HUES48 (cell line): ENCODE measurements at regions not wholly inside any gene's neighbourhood (a gene's known extent, or its start where the extent isn't known, plus 50 kb on each side); places are given as distances from the start of the nearest gene placed in this dataset.

Source experiments
- H3K27ac ChIP-seq: one replicate; pipeline ENCODE4 v1.7.0; 2013; ENCODE audit warnings: low read depth, low read length, inconsistent platforms
- H3K27me3 ChIP-seq: 2 replicates; pipeline ENCODE4 v1.6.1; 2013; ENCODE audit warnings: mild to moderate bottlenecking, low read length; ENCODE audit not compliant: control insufficient read depth, insufficient read depth
- H3K36me3 ChIP-seq: 2 replicates; pipeline ENCODE4 v1.6.1; 2013; ENCODE audit warnings: low read length; ENCODE audit not compliant: control insufficient read depth, insufficient read depth
- H3K4me1 ChIP-seq: 2 replicates; pipeline ENCODE4 v1.6.1; 2013; ENCODE audit warnings: mild to moderate bottlenecking, low read length; ENCODE audit not compliant: control insufficient read depth, insufficient read depth
- H3K4me3 ChIP-seq: 2 replicates; pipeline ENCODE4 v1.5.1; 2013; ENCODE audit warnings: mild to moderate bottlenecking, low read depth, low read length
- H3K9ac ChIP-seq: 2 replicates; pipeline ENCODE4 v1.6.1; 2013; ENCODE audit warnings: mild to moderate bottlenecking, low read depth, low read length, moderate library complexity
- H3K9me3 ChIP-seq: 2 replicates; pipeline ENCODE4 v1.6.1; 2013; ENCODE audit warnings: low read length; ENCODE audit not compliant: control insufficient read depth, insufficient read depth

GRCh38 chr7:41152179-41152678 lies 550.7 kb downstream of the INHBA start:
- no peaks in the 10 kb centered on the region for H3K4me1 ChIP-seq
- H3K27me3 ChIP-seq = no peaks in the 10 kb centered on the region
- no peaks in the 10 kb centered on the region for H3K9me3 ChIP-seq
- no peak overlapping the region for H3K9ac ChIP-seq
- H3K27ac ChIP-seq = no peak overlapping the region
- no peak overlapping the region for H3K4me3 ChIP-seq
- H3K36me3 ChIP-seq = no peaks in the 10 kb centered on the region

DNA sequence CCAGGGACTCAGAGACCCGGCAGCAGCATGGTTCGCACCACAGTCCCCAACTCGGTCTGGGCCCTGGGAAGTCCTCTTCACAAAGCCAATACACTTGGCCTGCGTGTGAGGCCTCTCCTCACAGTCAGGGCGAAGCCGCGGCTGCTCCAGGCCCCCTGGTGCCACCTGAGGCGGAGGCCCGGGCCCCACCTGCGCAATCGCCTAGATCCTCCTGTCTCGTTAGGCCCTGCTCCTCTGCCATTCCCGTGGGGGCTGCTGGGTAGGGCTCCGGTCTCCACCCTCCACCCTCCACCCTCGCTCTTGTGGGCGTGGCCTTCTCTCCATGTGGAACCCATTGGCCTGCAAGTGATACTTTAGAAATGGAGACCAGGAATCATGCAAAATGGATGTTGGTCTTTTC lies 553.3 kb downstream of the INHBA start:
- H3K4me3 ChIP-seq = no peak overlapping the region
- no peaks in the 10 kb centered on the region for H3K27me3 ChIP-seq
- H3K9me3 ChIP-seq = no peaks in the 10 kb centered on the region
- H3K4me1 ChIP-seq = no peaks in the 10 kb centered on the region
- no peak overlapping the region for H3K9ac ChIP-seq
- H3K36me3 ChIP-seq = no peaks in the 10 kb centered on the region
- no peak overlapping the region for H3K27ac ChIP-seq

- H3K4me3 ChIP-seq = no peak overlapping the region
- no peaks in the 10 kb centered on the region for H3K9me3 ChIP-seq
- H3K4me1 ChIP-seq = peaks cover 8% of the 10 kb centered on the region; the same call in 1 of the 2 replicates
- no peak overlapping the region for H3K27ac ChIP-seq
- no peak overlapping the region for H3K9ac ChIP-seq
- H3K27me3 ChIP-seq = no peaks in the 10 kb centered on the region
- no peaks in the 10 kb centered on the region for H3K36me3 ChIP-seq
Observed at GRCh38 chr7:41148521-41148951, 554.4 kb downstream of the INHBA start.

DNA sequence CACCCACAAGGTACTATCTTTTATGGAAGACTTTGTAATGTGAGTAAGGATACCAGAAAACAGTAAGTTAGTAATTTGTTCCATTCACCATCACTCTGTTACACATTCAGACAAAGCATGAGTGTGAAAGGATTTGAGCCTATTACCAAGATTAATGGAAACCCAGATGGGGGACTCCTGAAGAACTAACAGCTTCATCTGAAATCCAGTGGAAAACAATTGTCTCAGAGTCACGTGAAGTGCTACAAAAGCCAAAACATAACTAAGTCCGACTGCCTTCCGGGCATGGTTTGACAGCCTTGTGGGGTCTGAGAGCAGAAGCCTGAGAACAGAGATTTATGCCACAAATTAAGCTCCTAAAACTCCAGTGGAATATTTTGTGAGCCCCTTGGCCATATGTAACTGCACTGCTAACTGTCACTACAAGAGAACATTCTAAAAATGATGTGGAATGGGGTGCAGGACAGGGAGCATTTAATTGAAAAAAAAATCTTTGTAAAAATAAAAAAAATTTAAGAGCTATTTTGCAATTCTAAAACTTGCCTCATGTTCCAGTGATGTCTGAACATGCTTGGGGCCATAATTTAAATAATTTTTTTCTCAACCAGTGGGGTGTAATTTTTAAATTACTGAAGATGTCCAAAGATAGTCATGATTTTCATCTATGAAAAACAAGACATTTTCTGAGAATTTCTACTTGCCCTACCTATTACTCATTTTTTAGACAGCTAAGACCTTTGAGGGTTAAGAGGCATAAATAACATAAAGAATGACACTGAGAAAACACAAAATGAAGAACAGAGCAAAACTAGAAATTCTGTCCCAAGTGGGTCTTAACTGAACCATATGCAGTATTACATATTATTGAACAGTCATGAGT lies 555.0 kb downstream of the INHBA start:
- Histone ChIP-seq H3K9ac (no peak overlapping the region), H3K9me3 (no peaks in the 10 kb centered on the region), H3K36me3 (no peaks in the 10 kb centered on the region), H3K4me3 (no peak overlapping the region), H3K27me3 (no peaks in the 10 kb centered on the region), H3K27ac (no peak overlapping the region), H3K4me1 (peaks cover 11% of the 10 kb centered on the region; the same call in 1 of the 2 replicates)

- Histone ChIP-seq H3K27ac (no peak overlapping the region), H3K9ac (no peak overlapping the region), H3K36me3 (no peaks in the 10 kb centered on the region), H3K9me3 (no peaks in the 10 kb centered on the region), H3K4me3 (no peak overlapping the region), H3K27me3 (no peaks in the 10 kb centered on the region), H3K4me1 (peaks cover 11% of the 10 kb centered on the region; the same call in 1 of the 2 replicates)
Observed at GRCh38 chr7:41146429-41146828, 556.5 kb downstream of the INHBA start.

- Histone ChIP-seq H3K27ac (no peak overlapping the region), H3K9ac (no peak overlapping the region)
Observed at GRCh38 chr7:41145656-41146055, 557.2 kb downstream of the INHBA start.

GRCh38 chr7:41142904-41143473 lies 559.9 kb downstream of the INHBA start:
- Histone ChIP-seq H3K9me3 (no peaks in the 10 kb centered on the region), H3K4me1 (peaks cover 11% of the 10 kb centered on the region; the same call in 1 of the 2 replicates), H3K36me3 (no peaks in the 10 kb centered on the region), H3K9ac (no peak overlapping the region), H3K27ac (no peak overlapping the region), H3K27me3 (no peaks in the 10 kb centered on the region), H3K4me3 (no peak overlapping the region)

More at GRCh38 chr7:41145656-41146055, 557.2 kb downstream of the INHBA start:
- Histone ChIP-seq H3K9me3 (no peaks in the 10 kb centered on the region), H3K36me3 (no peaks in the 10 kb centered on the region), H3K4me1 (peaks cover 11% of the 10 kb centered on the region; the same call in 1 of the 2 replicates), H3K4me3 (no peak overlapping the region), H3K27me3 (no peaks in the 10 kb centered on the region)

DNA sequence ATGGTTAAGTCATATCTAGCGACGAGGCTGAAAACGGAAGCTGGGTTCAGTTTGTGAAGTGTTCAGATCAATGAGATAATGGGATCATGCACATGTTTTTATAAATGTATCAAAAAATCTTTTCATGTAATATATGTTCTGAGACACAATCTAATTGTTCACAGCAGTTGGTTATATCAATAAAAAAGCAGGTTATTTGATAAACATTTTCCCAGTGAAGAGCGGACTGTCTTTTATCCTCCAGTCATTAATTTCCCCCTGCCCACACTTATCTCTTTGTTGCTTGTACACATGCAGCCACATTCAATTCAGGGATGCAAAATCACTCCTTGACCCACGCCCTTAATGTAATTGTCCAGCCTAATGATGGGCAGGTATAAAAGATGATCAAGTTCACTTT lies 563.1 kb downstream of the INHBA start:
- Histone ChIP-seq H3K4me1 (peaks cover 11% of the 10 kb centered on the region; the same call in 1 of the 2 replicates), H3K4me3 (no peak overlapping the region), H3K36me3 (no peaks in the 10 kb centered on the region), H3K27me3 (no peaks in the 10 kb centered on the region), H3K9me3 (no peaks in the 10 kb centered on the region), H3K9ac (no peak overlapping the region), H3K27ac (no peak overlapping the region)

- H3K4me1 ChIP-seq = 0 out of 2 replicates have a peak, but pooled peaks cover 3% of the 10 kb centered on the region
- no peak overlapping the region for H3K27ac ChIP-seq
- no peak overlapping the region for H3K4me3 ChIP-seq
- H3K9me3 ChIP-seq = no peaks in the 10 kb centered on the region
- no peaks in the 10 kb centered on the region for H3K27me3 ChIP-seq
- no peak overlapping the region for H3K9ac ChIP-seq
- no peaks in the 10 kb centered on the region for H3K36me3 ChIP-seq
Observed at GRCh38 chr7:41136551-41136950, 566.3 kb downstream of the INHBA start.

DNA sequence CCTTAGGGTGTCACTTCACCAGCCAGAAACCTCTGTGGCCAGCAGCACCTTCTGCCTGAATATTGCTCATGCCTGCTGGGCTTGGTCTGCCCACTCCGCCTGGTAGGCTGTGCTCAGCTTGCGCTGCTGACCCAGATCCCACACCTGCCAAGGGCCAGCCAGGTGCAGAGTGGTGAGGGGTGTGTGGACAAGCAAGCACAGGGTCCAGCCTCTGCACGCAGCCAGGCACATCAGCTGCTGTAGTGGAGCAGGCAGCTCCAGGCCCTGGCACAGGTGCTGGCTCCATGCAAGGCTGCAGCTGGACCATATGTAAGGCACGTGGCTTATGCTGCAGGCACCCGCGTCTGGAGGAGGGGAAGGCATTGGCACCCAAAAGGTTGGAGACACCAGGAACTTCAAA lies 567.4 kb downstream of the INHBA start:
- H3K27me3 ChIP-seq = no peaks in the 10 kb centered on the region
- H3K4me1 ChIP-seq = 0 out of 2 replicates have a peak, but pooled peaks cover 3% of the 10 kb centered on the region
- no peak overlapping the region for H3K27ac ChIP-seq
- H3K4me3 ChIP-seq = no peak overlapping the region
- no peaks in the 10 kb centered on the region for H3K36me3 ChIP-seq
- H3K9me3 ChIP-seq = no peaks in the 10 kb centered on the region
- no peak overlapping the region for H3K9ac ChIP-seq
